ENCODE measurements at regions not wholly inside any gene's neighbourhood (a gene's known extent, or its start where the extent isn't known, plus 50 kb on each side); places are given as distances from the start of the nearest gene placed in this dataset.

- TF ChIP-seq POLR2A (IDR thresholded peaks at IDR 0.05) = no peak
- TF ChIP-seq CTCF (IDR thresholded peaks at IDR 0.05) = no peak
Observed at GRCh38 chr5:141778683-141779082, 96.7 kb upstream of the ARAP3 start.
